ENCODE measurements at regions not wholly inside any gene's neighbourhood (a gene's known extent, or its start where the extent isn't known, plus 50 kb on each side); places are given as distances from the start of the nearest gene placed in this dataset.

DNA sequence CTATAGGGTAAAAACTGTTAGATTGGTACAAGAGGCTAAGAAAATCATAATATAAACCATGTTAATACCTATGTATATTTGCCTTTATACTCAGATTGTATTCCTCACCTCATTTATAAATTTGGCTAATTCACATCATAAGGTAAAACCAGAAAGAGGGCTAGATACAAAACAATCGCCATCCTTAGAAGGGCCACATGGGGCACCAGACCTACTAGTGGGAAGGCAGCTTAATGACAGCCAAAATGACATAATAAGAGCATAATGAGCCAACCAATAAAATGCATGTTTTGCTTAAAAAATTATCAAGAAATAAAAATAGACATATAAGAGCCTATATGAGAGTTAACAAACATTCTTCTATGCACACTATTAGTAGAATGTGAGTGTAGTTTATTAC lies 107.3 kb upstream of the PRDX4 start:
- H3K9ac ChIP-seq (replicated peaks in 1 of 4; ENCODE audit: extremely low read depth in 1 of 4, low read depth in 3 of 4, low read length in 3 of 4), result no peak overlapping the region
- no peak overlapping the region for H3K18ac ChIP-seq (ENCODE audit: extremely low read depth, low read length)
- no peak overlapping the region for H3K56ac ChIP-seq (replicated peaks; ENCODE audit: insufficient read length, low read depth, low read length)
- no peak overlapping the region for H3K4me3 ChIP-seq (ENCODE audit: extremely low read depth in 1 of 4, insufficient read depth in 2 of 4, low read depth in 3 of 4, low read length in 4 of 4)
- H2BK20ac ChIP-seq (ENCODE audit: low read length), result no peak overlapping the region
- no peak overlapping the region for H4K8ac ChIP-seq (ENCODE audit: extremely low read depth, insufficient read depth, low read length)
- no peaks in the 10 kb centered on the region for H3K9me3 ChIP-seq (ENCODE audit: insufficient read depth in 2 of 2, low read depth in 1 of 2, low read length in 1 of 2)
- CTCF ChIA-PET (ENCODE audit: partially characterized antibody), result interaction anchor here (0.5 to 1.1 kb wide), 2 partner anchors 16 to 119 kb away, joined by 3 to 4 read pairs; no protein-coding TSS in a partner anchor
- H3K14ac ChIP-seq (ENCODE audit: insufficient read length), result no peak overlapping the region
- H3K23me2 ChIP-seq (ENCODE audit: low read depth, low read length), result no peaks in the 10 kb centered on the region
- POLR2A ChIA-PET (ENCODE audit: partially characterized antibody), result no interaction called here
- TF ChIP-seq CBX8 (IDR thresholded peaks at IDR 0.05; ENCODE audit: borderline replicate concordance, low read depth, low read length), result no peak
- no peak for TF ChIP-seq SAP30 (IDR thresholded peaks at IDR 0.05; ENCODE audit: insufficient read depth, insufficient replicate concordance, low read length)
- TF ChIP-seq SIX5 (IDR thresholded peaks at IDR 0.05; ENCODE audit: low read depth, low read length), result no peak
- TF ChIP-seq, protein P1, sequence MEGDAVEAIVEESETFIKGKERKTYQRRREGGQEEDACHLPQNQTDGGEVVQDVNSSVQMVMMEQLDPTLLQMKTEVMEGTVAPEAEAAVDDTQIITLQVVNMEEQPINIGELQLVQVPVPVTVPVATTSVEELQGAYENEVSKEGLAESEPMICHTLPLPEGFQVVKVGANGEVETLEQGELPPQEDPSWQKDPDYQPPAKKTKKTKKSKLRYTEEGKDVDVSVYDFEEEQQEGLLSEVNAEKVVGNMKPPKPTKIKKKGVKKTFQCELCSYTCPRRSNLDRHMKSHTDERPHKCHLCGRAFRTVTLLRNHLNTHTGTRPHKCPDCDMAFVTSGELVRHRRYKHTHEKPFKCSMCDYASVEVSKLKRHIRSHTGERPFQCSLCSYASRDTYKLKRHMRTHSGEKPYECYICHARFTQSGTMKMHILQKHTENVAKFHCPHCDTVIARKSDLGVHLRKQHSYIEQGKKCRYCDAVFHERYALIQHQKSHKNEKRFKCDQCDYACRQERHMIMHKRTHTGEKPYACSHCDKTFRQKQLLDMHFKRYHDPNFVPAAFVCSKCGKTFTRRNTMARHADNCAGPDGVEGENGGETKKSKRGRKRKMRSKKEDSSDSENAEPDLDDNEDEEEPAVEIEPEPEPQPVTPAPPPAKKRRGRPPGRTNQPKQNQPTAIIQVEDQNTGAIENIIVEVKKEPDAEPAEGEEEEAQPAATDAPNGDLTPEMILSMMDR (IDR thresholded peaks at IDR 0.05; ENCODE audit: control extremely low read depth in 1 of 3, insufficient read depth in 1 of 3, low read depth in 1 of 3, low read length in 3 of 3), result 0 out of 4 replicates have a peak, but pooled peaks of 1 of the 3 experiments have one; percentile 15
- no peak for TF ChIP-seq POU5F1 (IDR thresholded peaks at IDR 0.05; ENCODE audit: low read depth, low read length)
- H2BK15ac ChIP-seq (ENCODE audit: low read length), result no peak overlapping the region
- no peak overlapping the region for H4K5ac ChIP-seq (ENCODE audit: insufficient read length, low read depth, low read length)
- no peak overlapping the region for H2AFZ ChIP-seq (ENCODE audit: low read length)
- no peak overlapping the region for H2BK120ac ChIP-seq (replicated peaks; ENCODE audit: low read depth, low read length)
- H2BK12ac ChIP-seq (ENCODE audit: low read depth, low read length), result no peak overlapping the region
- H2BK5ac ChIP-seq (ENCODE audit: low read depth, low read length), result no peak overlapping the region
- no peak overlapping the region for H3K23ac ChIP-seq (ENCODE audit: insufficient read length)
- no peaks in the 10 kb centered on the region for H3K79me1 ChIP-seq (ENCODE audit: low read depth, low read length)
- H3K4ac ChIP-seq (replicated peaks; ENCODE audit: insufficient read length, low read depth, low read length), result no peak overlapping the region
- no peak overlapping the region for H3K4me2 ChIP-seq (ENCODE audit: insufficient read depth in 1 of 2, low read depth in 2 of 2, low read length in 2 of 2)
- no peak overlapping the region for H2AK5ac ChIP-seq (ENCODE audit: low read depth, low read length)
- no peaks in the 10 kb centered on the region for H3K4me1 ChIP-seq (replicated peaks in 1 of 4; ENCODE audit: control insufficient read depth in 3 of 4, insufficient read depth in 4 of 4, low read length in 3 of 4)
- no peak overlapping the region for H3K27ac ChIP-seq (ENCODE audit: low read depth, low read length)
- no peaks in the 10 kb centered on the region for H3K36me3 ChIP-seq (ENCODE audit: control insufficient read depth in 2 of 4, insufficient read depth in 4 of 4, low read length in 3 of 4)
- H3K27me3 ChIP-seq (replicated peaks in 1 of 4; ENCODE audit: control insufficient read depth in 3 of 4, extremely low read depth in 1 of 4, insufficient read depth in 3 of 4, low read length in 3 of 4), result no peaks in the 10 kb centered on the region
- FAIRE-seq, result no peak
- no peaks in the 10 kb centered on the region for H4K20me1 ChIP-seq (replicated peaks in 1 of 2; ENCODE audit: control insufficient read depth in 1 of 2, insufficient read depth in 2 of 2, low read length in 2 of 2)
- no peaks in the 10 kb centered on the region for H3K79me2 ChIP-seq (ENCODE audit: control insufficient read depth in 1 of 2, insufficient read depth in 2 of 2, low read length in 2 of 2)
- no peak overlapping the region for H4K91ac ChIP-seq (replicated peaks; ENCODE audit: insufficient read length, low read length)
- WGBS, 2 experiments (ENCODE audit: extremely low coverage in 1 of 2, insufficient coverage in 1 of 2, insufficient read length in 1 of 2, insufficient replicate concordance in 2 of 2, low coverage in 1 of 2, low lambda C conversion rate in 2 of 2, missing lambda C conversion rate in 1 of 2), result 100% methylated on average over 1 of the region's 1 CpG; no CpG with 5 or more reads in 1 of the 2 experiments
- no peak for DNase-seq (ENCODE audit: low read depth in 1 of 2, low spot score in 2 of 2)
